ENCODE measurements at regions not wholly inside any gene's neighbourhood (a gene's known extent, or its start where the extent isn't known, plus 50 kb on each side); places are given as distances from the start of the nearest gene placed in this dataset.

DNA sequence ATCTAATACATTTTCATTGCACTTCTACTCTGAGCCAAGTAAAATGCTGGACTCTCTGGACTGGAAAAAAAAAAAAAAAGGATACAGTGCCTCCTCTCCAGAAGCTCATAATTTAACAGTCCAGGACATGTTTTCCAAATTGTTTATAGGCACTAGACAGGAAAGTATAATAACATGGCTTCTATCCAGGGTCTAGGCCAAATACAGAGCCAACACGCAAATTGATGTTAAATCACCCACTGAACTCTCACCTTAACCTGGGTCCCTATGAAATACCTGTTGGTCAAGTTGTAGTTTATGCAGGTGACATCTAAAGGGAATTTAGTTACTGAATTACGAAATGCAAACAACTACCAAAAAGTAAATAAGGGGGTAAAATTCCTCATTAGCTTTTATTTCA, 428.7 kb upstream of the LUZP2 start:
- ATAC-seq (ENCODE audit: low read depth) = no peak
- DNase-seq = no peak
- Mint-ChIP-seq H3K4me3 (no peak overlapping the region), H3K4me1 (no peaks in the 10 kb centered on the region), H3K27ac (no peak overlapping the region), H3K9me3 (peaks cover 3% of the 10 kb centered on the region), H3K36me3 (ENCODE audit: low read depth) (no peaks in the 10 kb centered on the region), H3K27me3 (no peaks in the 10 kb centered on the region)
- TF ChIP-seq, protein P1, sequence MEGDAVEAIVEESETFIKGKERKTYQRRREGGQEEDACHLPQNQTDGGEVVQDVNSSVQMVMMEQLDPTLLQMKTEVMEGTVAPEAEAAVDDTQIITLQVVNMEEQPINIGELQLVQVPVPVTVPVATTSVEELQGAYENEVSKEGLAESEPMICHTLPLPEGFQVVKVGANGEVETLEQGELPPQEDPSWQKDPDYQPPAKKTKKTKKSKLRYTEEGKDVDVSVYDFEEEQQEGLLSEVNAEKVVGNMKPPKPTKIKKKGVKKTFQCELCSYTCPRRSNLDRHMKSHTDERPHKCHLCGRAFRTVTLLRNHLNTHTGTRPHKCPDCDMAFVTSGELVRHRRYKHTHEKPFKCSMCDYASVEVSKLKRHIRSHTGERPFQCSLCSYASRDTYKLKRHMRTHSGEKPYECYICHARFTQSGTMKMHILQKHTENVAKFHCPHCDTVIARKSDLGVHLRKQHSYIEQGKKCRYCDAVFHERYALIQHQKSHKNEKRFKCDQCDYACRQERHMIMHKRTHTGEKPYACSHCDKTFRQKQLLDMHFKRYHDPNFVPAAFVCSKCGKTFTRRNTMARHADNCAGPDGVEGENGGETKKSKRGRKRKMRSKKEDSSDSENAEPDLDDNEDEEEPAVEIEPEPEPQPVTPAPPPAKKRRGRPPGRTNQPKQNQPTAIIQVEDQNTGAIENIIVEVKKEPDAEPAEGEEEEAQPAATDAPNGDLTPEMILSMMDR (IDR thresholded peaks at IDR 0.05) = no peak
- ChIA-PET POLR2A (no interaction called here), CTCF (no interaction called here)
- intact Hi-C loops (cut with micrococcal nuclease) = no loop called here

DNA sequence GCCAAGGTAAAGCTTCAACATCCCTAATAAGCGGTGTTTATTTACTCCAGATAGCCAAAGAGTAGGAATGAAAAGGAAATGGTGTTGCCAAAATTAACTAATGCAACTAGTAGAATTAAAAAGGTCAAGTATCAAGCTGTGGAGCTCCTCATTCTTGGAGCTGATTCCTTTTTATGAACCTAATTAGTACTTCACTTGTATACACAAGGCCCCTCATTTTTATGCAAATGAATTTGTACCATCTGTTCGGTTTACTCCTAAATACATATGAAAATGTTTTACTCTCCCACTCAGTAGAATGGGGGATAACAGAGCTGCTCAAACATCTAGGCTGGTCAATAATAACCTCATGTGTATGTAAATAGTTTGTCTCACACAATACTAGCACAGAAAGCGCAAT, 426.4 kb upstream of the LUZP2 start:
- no peak overlapping the region for H3K27ac Mint-ChIP-seq

DNA sequence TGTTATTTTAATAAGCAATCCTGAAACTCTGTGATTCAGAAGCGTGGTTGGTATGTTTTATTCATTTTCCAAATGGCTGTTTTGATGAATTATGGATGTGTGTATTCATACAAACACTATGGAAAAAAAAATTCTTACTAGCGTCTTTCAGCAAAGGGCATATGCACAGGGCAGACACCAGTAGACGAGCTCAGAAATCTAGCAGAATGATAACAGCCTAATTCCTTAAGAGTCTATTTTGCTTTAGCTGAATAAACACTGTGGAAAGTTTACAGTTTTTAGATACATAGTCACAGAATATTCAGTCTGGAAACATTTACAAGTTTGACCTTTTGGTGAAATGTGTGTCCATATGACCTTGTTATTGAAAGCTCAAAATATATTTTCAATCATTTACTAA, 418.8 kb upstream of the LUZP2 start:
- no peak for ATAC-seq (ENCODE audit: low read depth)
- Mint-ChIP-seq H3K27me3 (no peaks in the 10 kb centered on the region), H3K4me3 (no peak overlapping the region), H3K36me3 (ENCODE audit: low read depth) (no peaks in the 10 kb centered on the region), H3K4me1 (no peaks in the 10 kb centered on the region), H3K9me3 (no peaks in the 10 kb centered on the region), H3K27ac (no peak overlapping the region)
- intact Hi-C loops (cut with micrococcal nuclease) = no loop called here
- TF ChIP-seq, protein P1 (IDR thresholded peaks at IDR 0.05) = no peak
- POLR2A ChIA-PET = no interaction called here
- no peak for DNase-seq
- CTCF ChIA-PET = no interaction called here

More for the DNA sequence above, 426.4 kb upstream of the LUZP2 start:
- peaks cover 3% of the 10 kb centered on the region for H3K9me3 Mint-ChIP-seq
- ATAC-seq (ENCODE audit: low read depth) (no peak), DNase-seq (no peak)
- CTCF ChIA-PET = no interaction called here
- POLR2A ChIA-PET = no interaction called here
- no peaks in the 10 kb centered on the region for H3K27me3 Mint-ChIP-seq
- H3K4me1 Mint-ChIP-seq = no peaks in the 10 kb centered on the region
- H3K4me3 Mint-ChIP-seq = no peak overlapping the region
- TF ChIP-seq, protein P1 (IDR thresholded peaks at IDR 0.05) = no peak
- no peaks in the 10 kb centered on the region for H3K36me3 Mint-ChIP-seq (ENCODE audit: low read depth)
- intact Hi-C loops (cut with micrococcal nuclease) = no loop called here

DNA sequence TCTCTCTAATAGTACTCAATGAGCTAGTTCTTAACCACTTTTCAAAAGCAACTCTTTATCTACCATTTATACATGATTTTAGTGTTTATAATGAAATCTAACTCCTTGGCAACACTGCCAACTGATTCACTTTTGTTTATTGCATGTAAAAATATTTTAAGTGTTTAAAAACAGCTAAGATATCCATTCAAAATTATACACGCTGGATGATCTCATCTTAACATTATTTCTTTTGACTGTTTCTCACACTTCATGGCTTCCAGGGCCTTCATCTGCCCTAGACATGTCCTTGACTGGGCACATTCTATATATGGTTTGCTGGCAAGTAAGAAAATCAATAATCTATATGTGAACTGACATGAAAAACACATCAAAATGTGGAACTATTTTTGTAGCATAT, 414.6 kb upstream of the LUZP2 start:
- ATAC-seq (ENCODE audit: low read depth) (no peak), DNase-seq (no peak)
- ChIA-PET POLR2A (no interaction called here), CTCF (no interaction called here)
- Mint-ChIP-seq H3K36me3 (ENCODE audit: low read depth) (no peaks in the 10 kb centered on the region), H3K9me3 (peaks cover 3% of the 10 kb centered on the region), H3K27ac (no peak overlapping the region), H3K4me3 (no peak overlapping the region), H3K4me1 (no peaks in the 10 kb centered on the region), H3K27me3 (no peaks in the 10 kb centered on the region)
- TF ChIP-seq, protein P1 (IDR thresholded peaks at IDR 0.05) = no peak
- intact Hi-C loops (cut with micrococcal nuclease) = no loop called here

DNA sequence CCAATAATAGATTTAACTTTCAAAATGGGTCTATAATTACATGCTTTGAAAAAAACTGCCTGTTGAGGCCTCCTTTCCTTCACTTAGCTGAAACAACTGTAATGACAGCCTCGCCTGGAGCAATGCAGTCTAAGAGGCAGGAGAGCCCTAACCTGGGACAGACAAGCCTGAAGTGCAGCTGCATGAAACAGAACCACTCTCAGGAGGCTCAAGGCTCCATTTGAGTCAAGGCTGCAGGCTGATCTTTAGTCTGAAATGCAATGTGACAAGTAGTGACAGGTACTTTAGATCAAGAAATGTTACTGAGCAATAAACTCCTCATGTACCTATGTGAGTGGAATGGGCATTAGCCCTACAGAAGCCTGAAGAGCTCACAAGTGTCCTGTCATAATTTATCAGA, 414.0 kb upstream of the LUZP2 start:
- H3K27ac Mint-ChIP-seq = no peak overlapping the region
- intact Hi-C loops (cut with micrococcal nuclease) = no loop called here
- DNase-seq (no peak), ATAC-seq (ENCODE audit: low read depth) (no peak)
- H3K27me3 Mint-ChIP-seq = no peaks in the 10 kb centered on the region
- no peak overlapping the region for H3K4me3 Mint-ChIP-seq
- no peaks in the 10 kb centered on the region for H3K36me3 Mint-ChIP-seq (ENCODE audit: low read depth)
- TF ChIP-seq, protein P1 (IDR thresholded peaks at IDR 0.05) = no peak
- peaks cover 3% of the 10 kb centered on the region for H3K9me3 Mint-ChIP-seq
- CTCF ChIA-PET = no interaction called here
- POLR2A ChIA-PET = no interaction called here
- H3K4me1 Mint-ChIP-seq = no peaks in the 10 kb centered on the region
